K562 (cell line): ENCODE measurements at regions not wholly inside any gene's neighbourhood (a gene's known extent, or its start where the extent isn't known, plus 50 kb on each side); places are given as distances from the start of the nearest gene placed in this dataset.

Experiments
- ATAC-seq: fragments of 200-7000 bp; cut with Tn5 transposase; 3 replicates; pipeline ENCODE4 v1.9.1; 2020; ENCODE audit warnings: moderate library complexity
- BruUV-seq: library from RNA; stranded (reverse); fragments of 400-500 nt; replicated peaks from 2 replicates; lab custom pipeline; 2021; lab: Mats Ljungman, UMichigan
- CTCF ChIA-PET: fragments of 300-600 bp; formaldehyde crosslinking; extraction: SDS; loops from one replicate; lab custom pipeline; 2021; ENCODE audit warnings: low intra/inter-chr PET ratio; lab: Yijun Ruan, JAX
- POLR2A ChIA-PET: fragments of 300-600, 350-650 bp; sonication (Branson Sonifier 250); formaldehyde crosslinking; extraction: SDS; loops from one replicate; lab custom pipeline; 2021; ENCODE audit warnings: antibody characterized with exemption, inconsistent platforms; lab: Yijun Ruan, JAX
- DNase-seq, 4 experiments: peaks; one replicate each; pipeline versions ENCODE4 v3.0.0 to v3.0.0-alpha.2; 2011 to 2018; ENCODE audit warnings: low spot score in 3 of 4, mixed read lengths in 3 of 4; ENCODE audit errors: extremely low read depth in 1 of 4
- FAIRE-seq: peaks from 2 replicates; lab custom pipeline; 2011; peaks lifted over from hg19 to GRCh38; lab: Jason Lieb, UNC
- H2AFZ ChIP-seq: 2 replicates; pipeline ENCODE4 v1.6.0; 2011; ENCODE audit warnings: low read depth, low read length, control low read depth, inconsistent platforms
- H3K27ac ChIP-seq: fragments of 200-600 bp; 3 replicates; pipeline ENCODE4 v1.8.0; 2011; ENCODE audit warnings: low read depth, mild to moderate bottlenecking, control low read depth, inconsistent platforms, low read length, moderate library complexity, mixed read lengths; ENCODE audit errors: extremely low read depth
- H3K27me3 ChIP-seq, 2 experiments: fragments of 300-600 bp in 1 of 2; 2 replicates in 1 of 2; 3 replicates in 1 of 2; pipeline versions ENCODE4 v1.6.0 to v1.8.0; 2011; ENCODE audit warnings: inconsistent platforms in 2 of 2, low read length in 2 of 2, mild to moderate bottlenecking in 1 of 2, mixed read lengths in 1 of 2, moderate library complexity in 1 of 2; ENCODE audit not compliant: control insufficient read depth in 2 of 2, insufficient read depth in 2 of 2
- H3K36me3 ChIP-seq: fragments of 300-600 bp; 3 replicates; pipeline ENCODE4 v1.8.0; 2011; ENCODE audit warnings: mild to moderate bottlenecking, low read length, inconsistent platforms; ENCODE audit not compliant: control insufficient read depth, insufficient read depth
- H3K4me1 ChIP-seq, 2 experiments: fragments of 200-600 bp in 1 of 2; replicated peaks in 1 of 2; 2 replicates in 1 of 2; 3 replicates in 1 of 2; pipeline versions ENCODE4 v1.5.1 to v1.8.0; 2011; ENCODE audit warnings: inconsistent platforms in 2 of 2, low read length in 2 of 2, mild to moderate bottlenecking in 1 of 2, mixed read lengths in 1 of 2, moderate library complexity in 1 of 2; ENCODE audit not compliant: control insufficient read depth in 2 of 2, insufficient read depth in 2 of 2
- H3K4me2 ChIP-seq: 2 replicates; pipeline ENCODE4 v1.6.1; 2011; ENCODE audit warnings: low read length, control low read depth, inconsistent platforms, mixed read lengths; ENCODE audit not compliant: insufficient read depth
- H3K4me3 ChIP-seq: fragments of 200-600 bp; sonication (generic), shearing (Covaris generic); 2 replicates; pipeline ENCODE4 v1.5.1; 2016; ENCODE audit warnings: control low read depth, inconsistent platforms
- H3K79me2 ChIP-seq: fragments of 200-600 bp; 3 replicates; pipeline ENCODE4 v1.8.0; 2011; ENCODE audit warnings: low read length, inconsistent platforms; ENCODE audit not compliant: control insufficient read depth, insufficient read depth
- H3K9ac ChIP-seq, 2 experiments: 2 replicates each; pipeline versions ENCODE4 v1.6.0 to v1.6.1; 2011; ENCODE audit warnings: low read depth in 2 of 2, low read length in 2 of 2, control low read depth in 1 of 2, inconsistent platforms in 1 of 2, mild to moderate bottlenecking in 1 of 2, mixed read lengths in 1 of 2; ENCODE audit not compliant: insufficient read depth in 1 of 2
- H3K9me1 ChIP-seq: one replicate; pipeline ENCODE4 v1.6.0; 2011; ENCODE audit warnings: inconsistent platforms, mild to moderate bottlenecking, low read length, moderate library complexity; ENCODE audit not compliant: control insufficient read depth, insufficient read depth
- H3K9me3 ChIP-seq: replicated peaks from 2 replicates; pipeline ENCODE4 v1.5.1; 2011; ENCODE audit warnings: low read depth, low read length, inconsistent platforms; ENCODE audit not compliant: control insufficient read depth, insufficient read depth
- H4K20me1 ChIP-seq: replicated peaks from 2 replicates; pipeline ENCODE4 v1.6.1; 2011; ENCODE audit warnings: low read length, inconsistent platforms, mixed read lengths; ENCODE audit not compliant: control insufficient read depth, insufficient read depth
- EHMT2 ChIP-seq: fragments of 450-650 bp; IDR thresholded peaks from 2 replicates; pipeline ENCODE4 v1.6.1; 2018; ENCODE audit warnings: antibody characterized with exemption
- HNRNPUL1 ChIP-seq: fragments of 200-400 bp; formaldehyde crosslinking; IDR thresholded peaks from 2 replicates; pipeline ENCODE4 v1.6.1; 2017; ENCODE audit warnings: low read length
- MAFF ChIP-seq: IDR thresholded peaks from 2 replicates; pipeline ENCODE4 v1.6.1; 2012; ENCODE audit warnings: low read length, improper control_type of control experiment
- MAFG ChIP-seq: fragments of 450-650 bp; conservative IDR thresholded peaks from 2 replicates; pipeline ENCODE4 v1.6.1; 2016; ENCODE audit warnings: missing genetic modification characterization, missing compliant biosample characterization
- MAFK ChIP-seq: IDR thresholded peaks from 2 replicates; pipeline ENCODE4 v1.6.1; 2011; ENCODE audit warnings: low read length, improper control_type of control experiment
- MECOM ChIP-seq: fragments of 250-450 bp; sonication (Bioruptor Pico); IDR thresholded peaks from 2 replicates; pipeline ENCODE4 v1.8.0; 2022; ENCODE audit warnings: inconsistent platforms
- RAD51 ChIP-seq: fragments of 450-650 bp; IDR thresholded peaks from 2 replicates; pipeline ENCODE4 v1.7.1; 2016; ENCODE audit warnings: low read depth, mild to moderate bottlenecking, borderline replicate concordance
- THRA ChIP-seq: fragments of 450-650 bp; IDR thresholded peaks from 2 replicates; pipeline ENCODE4 v1.6.1; 2017; ENCODE audit warnings: mild to moderate bottlenecking, moderate library complexity
- ZNF133 ChIP-seq: fragments of 250-450 bp; sonication (Bioruptor Pico); IDR thresholded peaks from 2 replicates; pipeline ENCODE4 v1.4.0; 2020; ENCODE audit warnings: mild to moderate bottlenecking
- ZNF316 ChIP-seq: fragments of 450-650 bp; IDR thresholded peaks from 2 replicates; pipeline ENCODE4 v1.6.1; 2016
- WGBS: fragments of 100-300 bp; shearing (Covaris generic); methylation state at CpG from one replicate; pipeline ENCODE4 v1.1.6; 2016; ENCODE audit warnings: low coverage, mixed read lengths; ENCODE audit not compliant: insufficient coverage; ENCODE audit errors: missing lambda C conversion rate; 5-methylcytosine and 5-hydroxymethylcytosine counted together
- in situ Hi-C: fragments of 300-500 bp; cut with MboI; formaldehyde crosslinking; loops from 4 replicates; pipeline ENCODE4 v1.15.0; 2018; ENCODE audit warnings: inconsistent platforms, mixed read lengths
- intact Hi-C: fragments of 100-400 bp; cut with micrococcal nuclease; formaldehyde crosslinking; loops from 2 replicates; pipeline ENCODE4 v1.14.2; 2022

GRCh38 chr5:52544738-52545137, 243.0 kb upstream of the ITGA1 start:
- ATAC-seq (no peak), FAIRE-seq (no peak), DNase-seq (no peak)
- TF ChIP-seq HNRNPUL1 (no peak), THRA (no peak)
- H4K20me1 ChIP-seq = no peaks in the 10 kb centered on the region
- no peak overlapping the region for H2AFZ ChIP-seq
- intact Hi-C loops (no loop called here), in situ Hi-C loops (no loop called here)
- no TSS peak for BruUV-seq
- no peaks in the 10 kb centered on the region for H3K79me2 ChIP-seq
- H3K27ac ChIP-seq = no peak overlapping the region
- ChIA-PET CTCF (no interaction called here), POLR2A (no interaction called here)
- H3K9me1 ChIP-seq = no peaks in the 10 kb centered on the region
- no peaks in the 10 kb centered on the region for H3K9me3 ChIP-seq
- no peaks in the 10 kb centered on the region for H3K36me3 ChIP-seq
- WGBS = 0% methylated on average over 4 of the region's 4 CpGs
- H3K4me2 ChIP-seq = no peak overlapping the region
- no peak overlapping the region for H3K9ac ChIP-seq
- no peaks in the 10 kb centered on the region for H3K27me3 ChIP-seq
- no peak overlapping the region for H3K4me3 ChIP-seq
- H3K4me1 ChIP-seq = no peaks in the 10 kb centered on the region

DNA sequence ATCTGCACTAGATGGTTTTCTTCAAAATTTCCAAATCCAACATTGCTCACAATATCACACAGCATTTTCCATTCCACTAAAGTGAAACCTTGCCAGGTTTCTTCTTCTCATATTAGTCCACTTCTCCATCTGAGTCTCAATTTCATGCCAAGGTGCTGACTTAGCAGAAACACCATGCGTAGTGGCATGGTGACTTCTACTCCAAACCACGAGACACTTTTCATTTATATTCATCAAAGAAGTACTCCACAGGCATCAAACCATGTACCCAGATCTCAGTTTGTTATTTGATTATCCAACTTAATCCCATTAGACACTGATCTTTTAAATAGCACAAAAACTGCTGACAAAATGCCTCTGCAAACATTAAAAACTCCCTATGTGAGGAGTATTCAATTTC, 233.4 kb upstream of the ITGA1 start:
- H2AFZ ChIP-seq = no peak overlapping the region

More for the DNA sequence above, 233.4 kb upstream of the ITGA1 start:
- ATAC-seq (no peak), DNase-seq (no peak)
- no TSS peak for BruUV-seq
- intact Hi-C loops (no loop called here), in situ Hi-C loops (no loop called here)
- Histone ChIP-seq H3K4me2 (no peak overlapping the region), H3K79me2 (no peaks in the 10 kb centered on the region), H4K20me1 (no peaks in the 10 kb centered on the region), H3K4me3 (no peak overlapping the region), H3K9me1 (no peaks in the 10 kb centered on the region), H3K36me3 (no peaks in the 10 kb centered on the region), H3K27ac (no peak overlapping the region), H3K4me1 (no peaks in the 10 kb centered on the region), H3K27me3 (no peaks in the 10 kb centered on the region)
- WGBS = 7% methylated on average over 2 of the region's 2 CpGs
- ChIA-PET CTCF (no interaction called here), POLR2A (no interaction called here)
- TF ChIP-seq ZNF133 (no peak), MECOM (CRISPR knock-in tag) (no peak), MAFF (peak; percentile 29; the same call in 1 of the 2 replicates), ZNF316 (peak; percentile 16; the same call in 1 of the 2 replicates), EHMT2 (no peak), RAD51 (no peak), MAFK (peak; percentile 36), MAFG (tag) (peak; percentile 40; the same call in 1 of the 2 replicates)
- TF ChIP-seq, all 486 proteins: peak for 4
- H3K9me3 ChIP-seq = no peaks in the 10 kb centered on the region
- FAIRE-seq = no peak
- H3K9ac ChIP-seq = no peak overlapping the region
